ENCODE measurements at regions not wholly inside any gene's neighbourhood (a gene's known extent, or its start where the extent isn't known, plus 50 kb on each side); places are given as distances from the start of the nearest gene placed in this dataset.

- TF ChIP-seq CTCF (IDR thresholded peaks at IDR 0.05; ENCODE audit: insufficient read depth, low read depth, low read length) (no peak), EZH2 (IDR thresholded peaks at IDR 0.05; ENCODE audit: insufficient read depth, low read length) (no peak)
Measured at GRCh38 chr17:52395308-52395707, 236.8 kb upstream of the CA10 start.

Data from astrocyte (in vitro differentiated cells and primary cell).